ENCODE measurements at regions not wholly inside any gene's neighbourhood (a gene's known extent, or its start where the extent isn't known, plus 50 kb on each side); places are given as distances from the start of the nearest gene placed in this dataset.

DNA sequence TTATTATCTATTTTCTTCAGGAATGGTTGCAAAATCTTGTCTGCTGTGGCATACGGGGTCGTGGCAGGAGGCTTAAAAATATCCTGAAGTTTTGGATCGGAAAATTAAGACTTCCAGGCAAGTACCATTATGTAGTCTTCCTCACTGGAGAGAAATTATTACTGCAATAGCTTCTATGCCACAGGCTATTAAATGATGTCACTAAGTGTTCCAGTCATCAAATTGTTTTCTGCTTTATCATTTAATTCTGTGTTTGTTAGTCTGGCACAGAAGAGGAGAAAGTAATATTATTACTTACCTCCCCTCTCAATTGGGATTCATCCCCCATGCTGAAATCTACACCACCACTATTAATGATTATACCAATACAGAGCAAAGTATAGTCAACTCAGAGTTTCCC lies 378.2 kb upstream of the ALCAM start:
- DNase-seq = no peak

DNA sequence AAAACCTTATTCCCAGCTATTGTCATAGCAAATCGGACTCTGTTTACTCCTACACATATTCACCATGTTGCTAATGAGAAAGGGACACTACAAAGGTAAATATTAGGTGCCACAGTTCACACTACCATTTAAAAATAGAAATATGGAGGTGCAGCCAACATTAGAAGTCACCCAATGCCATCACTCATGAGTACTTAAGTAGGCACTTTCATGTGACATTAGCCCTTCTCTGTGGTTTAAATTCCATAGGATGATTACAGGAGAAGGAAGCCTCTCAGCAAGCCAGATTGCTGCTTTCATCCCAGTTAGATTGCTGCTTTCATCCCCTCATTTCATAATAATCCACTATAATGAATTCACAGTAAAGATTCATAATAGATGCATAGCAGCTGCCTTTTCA lies 376.8 kb upstream of the ALCAM start:
- DNase-seq = no peak

DNA sequence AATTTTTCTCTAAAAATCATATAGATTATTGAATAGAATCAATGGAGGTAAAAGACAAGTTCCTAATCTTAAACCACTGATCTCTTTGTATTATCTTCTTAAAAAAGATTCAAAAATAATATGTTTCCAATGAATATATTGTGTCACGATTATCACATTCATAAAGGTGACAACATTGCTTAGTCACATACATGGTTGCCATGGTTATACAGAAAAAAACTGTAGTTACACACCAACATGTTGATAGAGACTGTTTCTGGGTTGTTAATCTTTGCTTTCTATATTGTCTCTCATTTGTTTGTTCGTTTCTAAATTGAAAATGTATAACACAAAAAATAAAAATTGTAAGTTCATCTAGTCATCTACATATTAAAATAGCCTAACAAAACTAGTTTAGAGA lies 376.0 kb upstream of the ALCAM start:
- DNase-seq = no peak

DNA sequence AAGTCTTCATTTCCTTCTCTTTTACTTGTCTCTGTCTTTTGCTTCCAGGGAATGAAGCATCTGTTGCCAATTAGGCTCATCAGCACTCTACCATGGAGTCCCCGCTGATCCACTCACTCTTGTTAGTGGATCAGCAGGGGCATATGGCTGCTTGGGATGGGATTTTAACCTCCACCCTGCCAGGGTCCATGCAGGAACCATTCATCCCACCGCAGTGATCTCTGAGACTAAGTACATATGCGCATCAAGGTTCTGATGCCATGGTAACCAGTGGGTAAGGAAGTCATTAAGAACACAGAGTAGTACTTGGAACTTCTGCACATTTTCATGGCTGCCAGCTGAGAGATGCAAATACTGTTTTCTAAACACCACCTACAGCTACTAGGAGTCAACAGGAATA lies 374.0 kb upstream of the ALCAM start:
- DNase-seq = no peak

DNA sequence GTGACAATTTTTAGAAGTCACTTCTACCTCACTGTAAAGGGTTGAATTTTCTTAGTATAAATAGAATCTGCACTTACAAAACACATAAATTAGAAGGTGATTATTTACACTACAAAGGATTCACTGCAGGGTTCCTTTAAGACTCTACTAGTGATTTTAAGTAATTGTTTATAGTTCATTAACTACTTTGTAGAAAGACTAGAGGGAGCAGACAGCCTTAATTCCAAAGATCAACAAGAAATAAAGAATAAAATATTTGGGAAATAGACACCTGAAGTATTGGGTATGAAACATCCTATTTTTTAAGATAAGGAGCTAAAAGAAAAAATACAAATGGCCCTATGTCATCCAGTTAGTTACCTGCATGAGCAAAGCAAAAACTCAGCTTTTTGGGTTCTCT lies 360.5 kb upstream of the ALCAM start:
- no peak for DNase-seq

DNA sequence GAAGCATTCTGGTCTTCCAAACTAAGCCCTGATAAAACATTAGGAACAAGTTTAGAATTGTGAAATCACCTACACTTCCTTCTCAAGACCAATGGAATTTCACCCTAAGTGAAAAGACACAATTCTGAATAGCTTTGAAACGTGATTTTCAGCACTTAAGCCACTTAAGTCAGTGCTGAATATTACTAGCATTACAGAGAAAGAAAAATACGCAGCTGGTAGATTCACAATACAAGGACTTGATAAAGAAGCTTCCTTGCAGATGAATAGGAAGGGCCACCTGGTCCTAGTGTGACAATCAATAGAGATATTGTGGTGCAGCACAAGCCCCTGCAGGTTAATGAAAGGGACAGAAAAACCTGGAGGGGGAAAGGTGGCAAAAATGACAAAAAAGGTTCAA lies 353.1 kb upstream of the ALCAM start:
- DNase-seq = no peak

DNA sequence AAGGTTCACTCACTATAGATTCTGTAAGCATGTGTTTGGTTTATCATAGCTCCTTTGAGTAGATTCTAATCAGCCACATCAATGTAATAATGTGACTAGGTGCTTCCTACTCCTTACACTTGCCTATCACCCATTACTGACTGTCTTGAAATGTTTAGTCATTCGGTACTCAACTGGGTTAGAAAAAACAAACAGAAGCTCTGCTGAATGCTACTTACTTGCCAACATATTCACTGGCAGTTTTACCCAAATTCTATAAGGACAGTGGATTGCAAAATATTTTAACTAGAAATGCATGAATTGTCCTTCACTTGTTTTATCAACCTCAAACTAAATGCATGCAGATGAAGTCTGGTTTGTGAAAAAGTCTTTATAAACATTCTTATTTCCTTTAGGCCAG lies 352.1 kb upstream of the ALCAM start:
- no peak for DNase-seq

DNA sequence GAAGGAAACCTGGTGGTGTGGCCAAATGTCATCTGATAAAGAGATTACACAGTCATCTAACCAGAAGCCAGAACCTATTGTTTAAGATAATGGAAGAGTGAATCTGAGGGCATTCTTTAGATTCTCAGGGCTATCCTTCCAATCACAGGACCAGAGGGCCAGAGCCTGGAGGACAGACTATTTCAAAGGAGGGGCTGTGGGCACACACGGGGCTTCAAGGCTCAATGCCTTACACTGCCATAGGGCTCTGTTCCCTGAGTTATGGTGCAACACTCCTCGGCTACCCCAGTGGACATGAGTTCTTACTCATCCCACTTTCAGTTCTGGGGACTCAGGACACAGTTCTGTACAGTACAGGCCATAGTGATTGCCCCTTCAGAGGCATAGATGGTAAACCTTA lies 343.9 kb upstream of the ALCAM start:
- no peak for DNase-seq

DNA sequence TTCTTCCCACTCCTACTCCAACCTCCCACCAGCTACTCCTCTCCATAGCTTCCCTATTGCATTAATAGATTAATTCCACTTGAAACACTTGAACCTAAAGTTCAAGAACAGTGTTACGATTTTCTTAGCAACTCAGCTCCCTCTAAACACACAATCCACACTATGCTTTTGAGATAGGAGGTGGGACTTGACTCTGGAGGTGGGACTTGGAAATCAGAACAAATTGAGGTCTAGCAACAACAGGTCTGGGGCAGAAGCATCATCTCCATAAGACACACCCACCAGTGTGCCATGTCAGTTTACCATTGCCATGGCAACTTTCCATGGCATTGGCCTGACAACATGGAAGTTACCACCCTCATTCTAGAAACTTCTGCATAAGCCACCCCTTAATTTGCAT lies 336.5 kb upstream of the ALCAM start:
- no peak for DNase-seq

DNA sequence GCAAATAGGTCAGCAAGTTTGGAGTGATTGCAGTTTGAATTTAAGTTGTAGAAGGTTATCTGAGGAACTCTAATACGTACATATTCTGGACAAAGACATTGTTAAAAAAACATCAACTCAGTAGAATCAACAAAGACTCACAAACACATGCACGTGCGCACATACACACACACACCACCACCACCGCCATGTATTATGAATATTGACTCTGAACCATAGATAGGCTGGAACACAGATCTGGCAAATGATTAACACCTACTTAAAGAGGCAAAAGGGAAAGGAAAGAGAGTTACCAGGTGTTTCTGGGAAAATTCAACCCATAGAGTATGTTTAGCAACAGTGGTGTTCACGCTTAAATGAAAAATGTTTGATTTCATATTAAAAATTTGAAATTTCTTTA lies 334.2 kb upstream of the ALCAM start:
- DNase-seq = no peak

DNA sequence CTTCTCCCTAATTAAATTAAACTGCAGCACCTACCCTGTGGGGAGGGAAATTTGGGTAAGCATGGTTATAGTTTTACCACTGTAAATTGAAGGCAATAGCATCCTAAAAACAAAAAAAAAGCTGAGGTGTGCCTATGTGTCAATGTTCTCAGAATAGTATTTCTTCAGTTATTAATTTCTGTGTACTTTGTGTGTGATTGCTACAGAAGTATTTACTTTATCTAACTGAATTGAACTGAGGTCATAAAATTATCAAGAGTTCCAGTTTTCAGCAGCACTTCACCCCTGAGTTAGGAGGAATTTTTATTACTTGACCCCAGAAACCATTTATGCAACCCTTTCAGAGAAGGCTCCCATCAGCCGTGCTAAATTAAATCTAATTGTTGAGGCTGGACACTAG lies 333.6 kb upstream of the ALCAM start:
- DNase-seq = no peak

DNA sequence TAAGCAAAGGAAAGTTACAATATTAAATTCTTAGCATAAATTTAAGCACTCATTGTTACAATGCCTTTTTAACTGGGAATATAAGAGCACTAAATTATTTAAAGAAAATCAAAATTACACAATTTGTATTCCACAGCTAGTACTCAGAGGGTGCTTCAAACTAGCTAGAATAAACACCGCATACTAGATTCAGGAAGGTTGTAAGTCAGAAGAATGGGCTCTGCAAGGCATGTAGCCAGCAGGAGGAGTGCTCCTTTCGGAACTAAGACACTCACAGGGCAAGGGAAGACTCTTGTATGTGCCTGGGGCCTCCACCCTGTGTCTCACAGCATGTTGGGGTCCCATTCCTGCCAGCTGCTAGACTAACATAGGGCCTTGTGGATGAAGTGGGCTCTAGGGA lies 327.7 kb upstream of the ALCAM start:
- DNase-seq = no peak

DNA sequence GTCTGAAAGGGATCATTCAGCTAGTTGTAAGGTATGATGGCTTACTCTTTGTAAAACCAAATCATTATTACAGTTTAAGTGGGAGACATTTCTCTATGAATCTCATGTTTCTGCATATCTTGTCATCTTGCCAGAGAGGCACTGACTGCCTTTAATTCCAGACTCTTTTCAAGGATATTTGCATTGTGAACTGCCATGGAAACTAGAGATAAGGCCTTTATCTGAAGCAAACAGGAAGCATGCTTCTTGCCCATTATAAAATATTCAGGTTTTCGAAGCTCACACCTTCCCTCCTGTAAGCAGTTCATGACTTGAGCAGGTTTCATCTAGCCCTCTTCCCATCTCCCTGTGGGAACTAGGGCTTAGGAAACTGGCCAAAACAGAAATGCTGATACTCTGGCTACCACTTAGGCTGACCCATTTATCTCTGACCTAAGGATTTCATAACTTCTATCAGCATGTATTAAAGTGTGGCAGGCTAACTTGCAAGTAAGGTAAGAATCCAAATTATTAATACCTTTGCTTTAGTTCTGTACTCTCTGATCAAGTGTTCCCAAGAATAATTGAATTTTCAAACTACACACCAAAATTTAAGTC lies 326.6 kb upstream of the ALCAM start:
- DNase-seq = no peak

DNA sequence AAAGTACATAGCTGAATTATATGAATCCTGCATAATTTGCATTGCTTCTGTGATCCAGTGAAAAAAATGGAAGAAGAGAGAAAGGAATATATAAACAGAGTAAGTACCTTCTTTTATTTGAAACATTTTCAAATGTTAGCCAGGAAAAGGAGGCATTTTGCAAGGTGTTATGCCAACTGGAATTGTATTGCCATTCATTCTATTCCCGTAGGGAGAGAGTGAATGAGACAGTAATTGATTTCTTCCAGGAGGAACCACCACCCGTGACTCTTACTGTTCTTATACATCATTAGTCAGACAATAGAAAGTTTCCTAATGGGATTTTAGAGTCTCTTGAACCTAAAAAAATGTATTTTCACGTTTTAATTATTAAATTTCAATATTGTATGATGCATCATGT lies 324.1 kb upstream of the ALCAM start:
- no peak for DNase-seq

DNA sequence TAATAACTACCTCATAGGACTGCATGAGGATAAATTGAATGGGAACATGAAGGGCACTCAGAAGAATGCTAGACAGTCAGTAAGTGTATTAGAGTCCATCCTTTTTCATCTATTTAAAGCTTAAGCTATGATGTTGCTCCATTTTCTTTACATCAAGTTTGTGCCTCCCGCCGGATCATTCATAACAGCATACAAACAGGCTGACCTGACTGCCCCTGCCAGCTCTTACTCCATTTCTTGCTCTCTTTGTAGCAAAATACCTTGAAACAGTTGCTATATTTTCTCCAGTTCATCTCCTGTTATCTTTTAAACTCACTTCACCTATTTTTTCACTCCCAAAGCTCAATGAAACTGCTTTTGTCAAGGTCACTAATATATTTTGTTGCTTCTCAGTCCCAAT lies 315.6 kb upstream of the ALCAM start:
- DNase-seq = no peak

DNA sequence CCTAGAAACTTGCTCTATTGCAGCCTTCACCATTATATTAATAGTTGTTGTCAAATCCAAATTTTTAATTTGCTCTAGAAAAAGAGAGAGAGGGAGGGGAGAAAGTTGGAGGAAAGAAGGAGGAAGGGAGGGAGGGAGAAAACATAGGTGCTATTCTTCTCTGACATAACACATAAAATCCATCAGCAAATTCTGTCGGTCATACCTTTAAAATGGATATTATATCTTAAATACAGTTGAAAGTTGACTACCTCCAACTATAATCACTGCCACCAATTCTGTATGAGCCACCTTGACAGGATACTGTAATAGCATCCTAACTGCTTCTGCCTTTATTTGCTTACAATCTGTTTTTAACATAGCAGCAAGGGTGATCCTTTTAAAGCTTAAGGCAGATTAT lies 314.7 kb upstream of the ALCAM start:
- no peak for DNase-seq

DNA sequence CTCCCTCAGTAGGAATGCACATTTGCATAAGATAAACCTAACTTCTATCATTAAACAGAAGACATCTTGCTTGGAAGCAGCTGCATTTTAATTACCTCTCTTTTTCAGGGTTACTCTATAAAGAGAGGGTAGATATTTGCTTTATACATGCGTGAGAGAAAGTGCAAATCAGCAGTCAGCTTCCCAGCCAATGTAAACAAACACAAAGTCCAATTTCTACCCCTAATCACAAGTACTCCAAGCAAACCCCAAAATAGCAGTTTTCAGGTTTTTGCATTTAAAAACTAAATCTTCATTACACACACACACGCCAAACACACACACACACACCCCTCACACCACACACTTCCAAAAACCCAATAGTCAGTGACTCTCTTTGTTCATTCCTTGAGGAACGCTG lies 303.9 kb upstream of the ALCAM start:
- DNase-seq = no peak

DNA sequence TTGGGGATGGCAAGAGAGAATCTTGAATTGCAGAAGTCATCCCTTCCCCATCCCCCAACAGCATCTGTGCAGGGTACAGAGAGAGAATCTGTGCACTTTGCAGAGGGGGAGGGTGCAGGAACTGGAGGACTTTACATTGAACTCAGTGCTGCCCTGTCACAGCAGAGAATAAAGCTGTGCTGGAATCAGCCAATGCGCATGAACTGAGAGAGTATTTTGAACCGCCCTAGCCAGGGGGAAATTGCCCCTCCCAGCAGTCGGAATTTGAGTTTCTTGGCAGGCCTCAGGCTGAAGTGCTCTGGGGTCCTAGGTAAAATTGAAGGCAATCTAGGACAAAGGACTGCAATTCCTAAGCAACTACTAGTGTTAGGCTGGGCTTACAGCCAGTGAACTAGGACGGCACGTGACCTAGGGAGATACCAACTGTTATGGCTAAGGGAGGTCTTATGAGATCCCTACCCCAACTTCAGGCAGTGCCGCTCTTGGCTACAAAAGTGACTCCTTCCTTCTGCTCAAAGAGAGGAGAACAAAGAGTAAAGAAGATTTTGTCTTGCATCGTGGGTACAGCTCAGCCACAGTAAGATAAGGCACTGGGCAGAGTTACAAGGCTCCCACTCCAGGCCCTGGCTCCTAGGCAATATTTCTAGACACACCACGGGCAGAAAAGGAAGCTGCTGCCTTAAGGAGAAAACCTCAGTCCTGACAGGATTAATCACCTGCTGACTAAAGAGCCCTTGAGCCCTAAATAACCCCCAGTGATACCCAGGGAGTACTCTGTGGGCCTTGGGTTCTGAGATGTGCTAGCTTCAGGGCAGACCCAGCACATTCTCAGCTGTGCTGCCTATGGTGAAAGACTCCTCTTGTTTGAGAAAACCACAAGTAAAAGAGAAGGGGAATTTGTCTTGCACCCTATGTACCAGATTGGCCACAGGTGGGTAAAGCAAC lies 300.5 kb upstream of the ALCAM start:
- DNase-seq = no peak

DNA sequence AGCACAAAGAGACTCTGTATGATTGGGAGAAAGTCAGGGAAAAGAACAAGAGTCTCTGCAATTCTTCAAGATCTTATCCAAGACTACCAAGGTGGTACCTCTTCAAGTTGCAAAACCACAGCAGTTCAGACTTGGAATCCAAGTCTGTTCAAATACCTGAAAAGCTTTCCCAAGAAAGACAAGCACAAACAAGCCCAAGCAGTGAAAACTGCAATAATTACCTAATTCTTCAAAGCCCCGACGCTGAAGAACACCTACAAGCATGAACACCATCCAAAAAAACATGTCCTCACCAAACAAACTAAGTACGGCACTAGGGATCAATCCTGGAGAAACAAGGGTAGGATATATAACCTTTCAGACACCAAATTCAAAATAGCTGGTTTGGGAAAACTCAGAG lies 299.3 kb upstream of the ALCAM start:
- no peak for DNase-seq

DNA sequence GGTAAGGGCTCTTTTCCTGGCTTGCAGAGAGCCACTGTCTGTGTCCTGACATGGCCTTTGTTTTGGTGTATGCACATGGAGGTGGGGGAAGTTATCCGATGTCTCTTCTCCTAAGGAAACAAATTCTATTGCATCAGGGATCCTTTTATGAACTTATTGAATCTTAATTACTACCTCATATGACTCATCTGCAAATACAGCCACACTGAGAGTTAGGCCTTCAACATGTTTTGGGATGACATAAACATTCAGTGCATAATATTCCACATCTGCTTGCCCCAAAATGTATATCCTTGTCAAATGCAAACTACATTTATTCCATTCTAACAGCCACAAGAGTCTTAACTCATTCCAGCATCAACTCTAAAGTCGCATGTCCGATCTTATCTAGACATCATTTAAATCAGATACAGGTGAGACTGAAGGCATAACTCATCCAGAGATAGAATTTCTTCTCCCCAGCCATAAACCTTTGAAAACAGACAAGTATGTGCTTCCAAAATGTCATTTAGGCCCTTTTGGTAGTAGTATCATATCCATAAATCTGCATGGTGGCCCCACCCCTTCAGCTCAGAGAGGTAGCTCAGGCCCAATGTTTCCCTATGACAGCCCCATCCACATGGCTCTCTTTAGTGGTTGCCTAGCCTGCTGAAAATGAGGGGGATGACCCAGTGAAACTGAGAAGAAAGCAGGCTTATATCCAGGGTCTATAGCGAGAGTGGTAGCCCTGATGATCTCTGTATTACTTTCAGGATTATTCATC lies 289.5 kb upstream of the ALCAM start:
- no peak for DNase-seq

DNA sequence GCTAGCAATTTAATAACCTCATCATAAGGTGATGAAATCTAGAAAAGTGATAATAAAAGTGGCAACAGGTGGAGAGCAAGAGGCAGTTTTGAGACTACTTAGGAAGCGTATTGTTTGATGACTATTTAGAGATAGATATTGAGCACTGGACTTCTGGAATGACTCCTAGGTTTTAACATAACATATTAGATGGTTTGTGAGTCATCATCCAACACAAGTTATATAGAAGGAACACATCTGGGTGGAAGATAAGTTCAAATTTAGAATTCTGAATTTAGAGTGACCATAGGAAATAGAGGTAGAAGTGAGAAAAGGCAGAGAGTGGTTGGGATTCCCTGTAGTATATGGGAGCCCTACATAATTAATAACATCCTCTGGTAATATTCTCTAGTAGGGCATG lies 282.8 kb upstream of the ALCAM start:
- DNase-seq = no peak

DNA sequence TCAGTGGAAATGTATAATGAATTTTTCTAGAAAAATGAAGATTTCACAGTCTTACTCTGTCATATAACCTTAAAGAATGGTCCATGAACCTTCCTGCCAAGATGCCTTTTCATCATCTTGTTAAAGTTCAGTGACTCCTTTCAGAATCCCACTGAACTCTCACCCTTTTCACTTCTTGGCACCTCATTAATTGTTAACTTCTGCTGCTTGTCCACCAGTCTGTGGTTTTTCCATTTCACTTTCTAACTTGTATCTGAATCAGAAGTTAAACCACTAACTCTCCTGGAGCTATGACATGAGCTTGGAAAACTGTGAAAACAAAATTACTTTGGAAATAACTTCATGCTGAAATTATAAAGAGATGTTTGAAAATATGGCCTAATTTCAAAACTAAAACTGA lies 281.2 kb upstream of the ALCAM start:
- no peak for DNase-seq

DNA sequence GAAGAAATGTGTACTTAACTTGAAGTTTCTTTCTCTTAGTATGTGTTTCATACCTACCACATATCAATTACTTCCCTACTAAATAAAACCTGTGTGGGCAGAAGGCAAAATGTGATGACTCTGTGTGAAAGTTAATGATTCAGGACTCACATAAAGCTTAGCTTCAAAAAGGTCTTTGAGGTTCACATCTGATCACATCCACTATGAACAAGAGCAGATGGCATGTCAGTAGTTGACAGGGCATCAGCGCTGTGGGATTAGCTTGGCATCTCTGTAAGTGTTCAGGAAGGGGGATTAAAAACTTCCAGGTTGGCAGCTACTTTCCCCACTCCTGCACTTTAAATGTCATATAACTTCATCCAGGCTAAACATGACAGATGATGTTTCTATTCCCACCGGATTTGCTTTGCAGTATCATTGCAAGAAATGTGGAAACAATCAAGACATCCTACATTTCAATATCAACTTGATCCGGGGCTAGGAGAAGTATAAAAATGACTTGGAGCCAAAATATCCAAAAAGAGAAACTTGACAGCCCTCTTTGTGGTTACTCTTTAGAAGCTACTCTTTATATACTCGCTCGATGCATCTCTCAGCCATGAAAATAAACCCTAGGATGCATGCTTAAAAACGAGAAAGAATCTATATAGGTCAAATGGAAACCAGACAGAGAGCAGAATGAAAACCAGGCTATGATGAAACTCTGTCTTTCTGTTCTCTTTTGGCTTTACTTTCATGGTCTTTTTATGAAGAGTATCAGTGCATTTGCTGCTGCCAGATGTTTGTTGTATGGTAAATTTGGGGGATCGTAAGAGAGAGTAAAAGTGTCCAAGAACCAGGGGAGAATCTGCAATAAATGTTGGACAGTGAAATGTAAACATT lies 273.1 kb upstream of the ALCAM start:
- DNase-seq = no peak

All from activated T-cell treated with anti-CD3 and anti-CD28 coated beads for 4 hours (primary cell).